ENCODE measurements at regions not wholly inside any gene's neighbourhood (a gene's known extent, or its start where the extent isn't known, plus 50 kb on each side); places are given as distances from the start of the nearest gene placed in this dataset.
"Not testable (repeated sequence)": the region's sequence is repeated elsewhere in the genome, so short reads cannot be mapped to it uniquely, and the experiment has no call there.

DNA sequence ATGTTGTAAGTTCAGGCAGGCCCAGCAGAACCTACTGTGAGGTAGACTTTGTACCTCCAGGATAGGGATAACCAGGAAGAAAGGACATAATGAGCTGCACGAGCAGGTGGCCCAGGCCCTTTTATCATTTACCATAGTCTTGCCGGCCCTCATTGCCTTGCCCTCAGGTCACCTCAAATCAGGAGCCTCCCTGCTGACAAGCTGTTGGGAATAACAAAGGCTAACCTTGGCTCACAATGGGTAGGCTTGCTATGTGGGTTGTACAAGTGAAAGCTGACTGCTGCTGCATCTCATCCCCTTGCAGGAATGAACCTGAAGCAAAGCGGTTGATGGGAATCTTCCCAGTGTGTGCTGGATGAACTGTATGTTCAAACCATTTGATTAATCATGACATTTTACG lies 159.5 kb upstream of the ACTBL2 start:
- ATAC-seq (replicated peaks): no peak
- no peak for DNase-seq
- H3K9me3 Mint-ChIP-seq: no peaks in the 10 kb centered on the region
- H3K4me3 Mint-ChIP-seq: no peak overlapping the region
- H3K27me3 Mint-ChIP-seq: no peaks in the 10 kb centered on the region
- H3K36me3 Mint-ChIP-seq: no peaks in the 10 kb centered on the region
- H3K27ac Mint-ChIP-seq: no peak overlapping the region
- H3K4me1 Mint-ChIP-seq: no peaks in the 10 kb centered on the region

DNA sequence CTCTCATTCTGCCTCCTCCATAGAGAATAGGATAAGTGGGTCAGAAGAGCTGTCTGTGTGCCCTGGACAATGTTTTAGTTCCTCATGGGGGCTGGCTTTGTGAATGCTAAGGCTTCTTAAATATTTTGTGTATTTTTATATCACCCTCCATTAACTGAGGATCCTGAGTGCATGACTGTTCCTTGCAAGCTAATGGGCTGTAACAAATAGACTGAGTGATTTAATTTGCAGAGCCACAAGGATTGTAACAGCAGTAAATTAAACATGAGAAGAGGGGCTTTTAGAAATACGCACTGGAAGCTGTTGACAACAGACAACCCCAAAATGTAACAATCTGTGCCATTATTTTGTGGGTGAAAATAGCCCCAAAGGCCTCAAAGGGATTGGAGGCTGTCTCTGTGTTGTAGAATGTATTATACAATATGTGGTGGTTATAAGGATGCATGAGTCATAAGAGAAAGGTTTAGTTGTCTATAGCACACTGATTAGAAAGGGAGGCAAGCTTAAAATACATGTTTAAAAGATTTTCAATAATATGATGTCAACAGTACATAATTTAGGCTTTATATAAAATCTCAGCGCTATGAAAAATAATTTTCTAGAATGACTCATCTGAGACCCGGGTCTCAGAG lies 152.7 kb upstream of the ACTBL2 start:
- Mint-ChIP-seq H3K27me3 (no peaks in the 10 kb centered on the region), H3K36me3 (no peaks in the 10 kb centered on the region), H3K27ac (no peak overlapping the region), H3K9me3 (peaks cover 0 to 1% of the 10 kb centered on the region in 2 donors), H3K4me1 (no peaks in the 10 kb centered on the region), H3K4me3 (no peak overlapping the region)
- ATAC-seq (replicated peaks) (no peak), DNase-seq (no peak)

DNA sequence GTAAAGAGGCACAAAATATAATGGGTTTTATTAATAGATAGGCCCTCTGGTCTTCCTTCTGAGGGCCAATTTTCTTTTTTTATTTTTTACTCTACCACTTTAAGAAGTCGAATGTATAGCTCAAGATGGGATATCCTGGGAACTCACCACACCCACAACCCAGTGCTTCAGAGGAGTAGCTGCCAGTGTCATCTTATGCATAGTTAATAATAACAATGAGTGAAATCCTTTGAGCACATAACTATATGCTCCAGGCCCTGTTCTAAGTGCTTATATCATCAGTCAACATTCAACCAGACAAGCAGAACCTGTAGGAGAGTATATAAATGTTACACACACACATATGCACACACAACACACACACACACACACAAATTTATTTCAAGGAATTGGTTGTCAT lies 150.3 kb upstream of the ACTBL2 start:
- no peak for DNase-seq

DNA sequence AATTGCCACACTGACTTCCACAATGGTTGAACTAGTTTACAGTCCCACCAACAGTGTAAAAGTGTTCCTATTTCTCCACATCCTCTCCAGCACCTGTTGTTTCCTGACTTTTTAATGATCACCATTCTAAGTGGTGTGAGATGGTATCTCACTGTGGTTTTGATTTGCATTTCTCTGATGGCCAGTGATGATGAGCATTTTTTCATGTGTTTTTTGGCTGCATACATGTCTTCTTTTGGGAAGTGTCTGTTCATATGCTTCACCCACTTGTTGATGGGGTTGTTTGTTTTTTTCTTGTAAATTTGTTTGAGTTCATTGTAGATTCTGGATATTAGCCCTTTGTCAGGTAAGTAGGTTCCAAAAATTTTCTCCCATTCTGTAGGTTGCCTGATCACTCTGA lies 148.5 kb upstream of the ACTBL2 start:
- H3K27ac Mint-ChIP-seq; H3K4me1 Mint-ChIP-seq; H3K9me3 Mint-ChIP-seq; DNase-seq; H3K27me3 Mint-ChIP-seq; H3K36me3 Mint-ChIP-seq; ATAC-seq (replicated peaks); H3K4me3 Mint-ChIP-seq: not testable (repeated sequence)

More for the DNA sequence above, 150.3 kb upstream of the ACTBL2 start:
- no peak for ATAC-seq (replicated peaks)
- H3K27me3 Mint-ChIP-seq: no peaks in the 10 kb centered on the region
- no peak overlapping the region for H3K4me3 Mint-ChIP-seq
- H3K9me3 Mint-ChIP-seq: peaks cover 0 to 1% of the 10 kb centered on the region in 2 donors
- no peak overlapping the region for H3K27ac Mint-ChIP-seq
- H3K4me1 Mint-ChIP-seq: no peaks in the 10 kb centered on the region
- H3K36me3 Mint-ChIP-seq: no peaks in the 10 kb centered on the region

DNA sequence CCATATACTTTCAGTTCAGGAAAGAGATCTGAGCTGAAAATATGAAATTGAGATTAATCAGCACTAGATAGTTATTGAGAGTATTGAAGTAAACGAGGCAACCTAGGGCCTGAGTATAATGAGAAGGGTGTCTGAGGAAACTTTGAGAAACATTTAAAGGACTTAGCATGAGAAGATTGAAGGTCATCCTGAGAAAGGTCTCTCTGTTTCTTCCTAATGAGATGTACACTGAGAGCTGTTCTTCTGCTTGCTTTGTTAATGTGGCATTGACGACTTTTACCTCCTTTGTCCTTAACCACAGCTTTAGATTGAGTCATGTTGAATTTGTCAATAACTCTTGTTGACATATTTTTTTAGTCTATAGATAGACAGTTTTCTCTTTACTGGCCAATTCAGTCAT lies 145.1 kb upstream of the ACTBL2 start:
- ATAC-seq (replicated peaks): no peak
- Mint-ChIP-seq H3K9me3 (peaks cover 0 to 1% of the 10 kb centered on the region in 2 donors), H3K27ac (no peak overlapping the region), H3K36me3 (no peaks in the 10 kb centered on the region), H3K4me3 (no peak overlapping the region), H3K27me3 (no peaks in the 10 kb centered on the region), H3K4me1 (no peaks in the 10 kb centered on the region)
- DNase-seq: no peak

DNA sequence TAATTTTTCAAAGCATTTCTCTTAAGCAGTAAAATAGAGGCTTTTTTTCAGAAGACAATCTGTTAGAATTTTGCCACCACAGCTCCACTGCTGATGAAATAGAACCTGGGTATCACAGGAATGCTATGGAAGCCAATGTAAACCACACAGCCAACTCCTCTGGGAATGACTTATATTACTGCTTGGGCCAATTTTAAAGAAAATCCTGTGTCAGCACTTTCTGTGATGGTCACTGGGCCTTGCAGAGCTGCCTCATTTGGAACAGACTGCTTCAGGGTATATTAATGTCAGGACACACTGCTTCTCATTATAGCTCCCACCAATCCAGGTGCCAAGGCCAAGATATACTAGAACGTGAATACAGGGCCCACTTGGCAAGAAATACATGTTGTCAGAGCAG lies 144.1 kb upstream of the ACTBL2 start:
- no peak for ATAC-seq (replicated peaks)
- peaks cover 0 to 1% of the 10 kb centered on the region in 2 donors for H3K9me3 Mint-ChIP-seq
- H3K36me3 Mint-ChIP-seq: no peaks in the 10 kb centered on the region
- no peak for DNase-seq
- H3K4me1 Mint-ChIP-seq: no peaks in the 10 kb centered on the region
- no peak overlapping the region for H3K4me3 Mint-ChIP-seq
- H3K27ac Mint-ChIP-seq: no peak overlapping the region
- H3K27me3 Mint-ChIP-seq: no peaks in the 10 kb centered on the region

DNA sequence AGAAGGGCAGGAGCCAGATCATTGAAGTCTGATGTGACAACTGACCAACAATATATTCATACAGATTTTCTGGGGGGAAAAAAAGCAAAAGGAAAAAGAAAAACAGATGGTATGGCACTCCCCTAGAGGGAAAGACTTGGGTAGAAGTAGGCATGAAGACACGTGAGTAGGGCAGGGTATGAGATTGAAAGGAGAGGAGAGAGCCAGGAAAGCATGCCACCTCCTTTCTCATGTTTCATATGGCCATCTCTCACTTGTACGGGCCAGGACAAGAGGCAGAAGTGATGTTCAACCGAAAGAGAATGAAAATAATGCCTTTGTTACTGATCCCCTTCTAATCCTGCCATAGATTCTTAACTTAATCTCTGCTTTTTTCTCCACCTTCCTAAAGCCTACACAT lies 139.0 kb upstream of the ACTBL2 start:
- Mint-ChIP-seq H3K4me1 (peaks cover 6 to 15% of the 10 kb centered on the region in 2 donors), H3K27me3 (no peaks in the 10 kb centered on the region)
- no peak for ATAC-seq (replicated peaks)

DNA sequence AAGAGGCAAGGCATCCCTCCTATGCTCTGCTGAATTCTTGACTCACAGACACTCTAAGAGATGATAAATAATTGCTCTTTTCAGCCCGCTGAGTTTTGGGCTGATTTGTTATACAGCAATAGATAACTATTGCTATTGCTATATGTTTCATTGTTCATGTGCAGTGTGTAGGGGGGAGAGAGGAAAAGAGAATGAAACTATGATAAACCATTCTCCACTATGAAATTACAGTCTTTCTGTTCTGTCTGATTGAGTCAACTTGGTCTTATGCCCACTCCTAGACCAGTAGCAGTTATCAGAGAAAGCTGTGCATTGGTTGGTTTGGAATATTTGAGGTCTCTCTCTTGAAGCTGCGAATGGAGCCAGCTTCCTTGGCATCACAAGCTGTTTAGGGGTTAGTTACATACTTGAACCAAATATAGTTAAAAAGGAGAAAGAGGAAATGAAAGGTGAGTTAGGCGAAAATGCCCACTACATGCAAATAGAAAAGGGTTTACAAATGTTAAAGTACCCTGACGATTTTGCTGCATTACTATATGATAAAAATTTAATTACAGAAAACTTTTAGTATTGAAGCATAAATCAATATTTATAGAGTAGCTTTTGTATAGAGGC lies 136.3 kb upstream of the ACTBL2 start:
- DNase-seq (no peak), ATAC-seq (replicated peaks) (peak; percentile 57 to 65)
- Mint-ChIP-seq H3K4me1 (peaks cover 6 to 15% of the 10 kb centered on the region in 2 donors), H3K4me3 (no peak overlapping the region), H3K9me3 (peaks cover 3 to 4% of the 10 kb centered on the region in 2 donors), H3K36me3 (no peaks in the 10 kb centered on the region), H3K27ac (no peak overlapping the region), H3K27me3 (no peaks in the 10 kb centered on the region)

More for the DNA sequence above, 139.0 kb upstream of the ACTBL2 start:
- H3K9me3 Mint-ChIP-seq: peaks cover 3 to 4% of the 10 kb centered on the region in 2 donors
- H3K4me3 Mint-ChIP-seq: no peak overlapping the region
- H3K27ac Mint-ChIP-seq: no peak overlapping the region
- DNase-seq: no peak
- no peaks in the 10 kb centered on the region for H3K36me3 Mint-ChIP-seq

DNA sequence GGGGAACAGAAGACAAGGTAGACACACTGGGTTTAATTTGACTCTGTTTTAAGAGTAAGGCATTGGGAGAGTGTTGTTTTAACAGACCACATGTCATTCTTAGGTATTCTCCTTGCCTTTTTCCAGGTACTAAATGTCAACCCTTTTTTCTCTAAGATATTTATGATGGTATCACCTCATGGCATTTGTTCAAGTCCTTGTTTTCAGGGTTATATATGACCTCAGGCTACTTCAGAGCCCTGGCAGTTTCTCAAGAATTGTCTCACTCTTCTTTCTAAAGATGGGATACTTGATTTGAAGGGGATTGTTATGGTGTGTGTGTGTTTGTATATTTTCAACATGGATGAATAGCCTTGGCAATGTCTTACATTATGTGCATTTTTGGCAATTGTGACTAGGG lies 131.1 kb upstream of the ACTBL2 start:
- no peak for ATAC-seq (replicated peaks)
- no peaks in the 10 kb centered on the region for H3K9me3 Mint-ChIP-seq
- peaks cover 1 to 5% of the 10 kb centered on the region in 2 donors for H3K4me1 Mint-ChIP-seq
- no peak overlapping the region for H3K4me3 Mint-ChIP-seq
- DNase-seq: no peak
- H3K36me3 Mint-ChIP-seq: no peaks in the 10 kb centered on the region
- H3K27ac Mint-ChIP-seq: no peak overlapping the region
- no peaks in the 10 kb centered on the region for H3K27me3 Mint-ChIP-seq

DNA sequence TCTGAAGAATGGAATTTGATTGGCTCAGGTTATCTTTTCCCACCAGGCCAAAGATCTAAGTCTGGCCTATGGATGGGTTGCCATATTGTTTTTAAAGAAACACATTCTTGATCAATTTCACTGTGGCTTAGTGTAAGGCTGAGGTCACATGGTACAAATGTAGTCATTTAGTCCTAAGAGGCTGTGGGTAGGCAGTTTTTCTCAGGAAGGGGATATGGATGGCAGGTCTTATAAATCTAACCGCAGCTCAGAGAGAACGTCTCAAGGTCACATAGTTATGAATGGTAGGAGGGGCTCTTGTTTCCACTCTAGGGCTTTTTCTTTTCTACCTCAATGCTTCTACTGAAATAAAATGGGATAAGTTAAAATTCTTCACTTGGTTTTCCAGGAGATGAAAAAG lies 128.6 kb upstream of the ACTBL2 start:
- ATAC-seq (replicated peaks): no peak

DNA sequence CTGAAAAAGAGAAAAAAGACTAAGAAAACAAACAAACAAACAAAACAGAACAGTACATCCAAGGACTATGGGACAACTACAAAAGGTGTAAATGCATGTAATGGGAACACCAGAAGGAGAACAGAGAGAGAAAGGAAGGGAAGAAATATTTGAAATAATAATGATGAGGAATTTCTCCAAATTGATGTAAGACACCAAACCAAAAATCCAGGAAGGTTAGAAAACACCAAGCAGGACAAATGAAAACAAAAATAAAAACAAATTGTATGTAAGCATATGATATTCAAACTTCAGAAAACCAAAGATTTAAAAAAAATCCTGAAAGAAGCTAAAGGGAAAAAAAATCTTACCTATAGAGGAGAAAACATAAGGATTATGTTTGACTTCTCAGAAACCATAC lies 125.9 kb upstream of the ACTBL2 start:
- H3K9me3 Mint-ChIP-seq: peaks cover 2 to 4% of the 10 kb centered on the region in 2 donors
- ATAC-seq (replicated peaks) (no peak), DNase-seq (no peak)
- no peaks in the 10 kb centered on the region for H3K27me3 Mint-ChIP-seq
- no peaks in the 10 kb centered on the region for H3K36me3 Mint-ChIP-seq
- no peak overlapping the region for H3K4me3 Mint-ChIP-seq
- no peaks in the 10 kb centered on the region for H3K4me1 Mint-ChIP-seq
- no peak overlapping the region for H3K27ac Mint-ChIP-seq

More for the DNA sequence above, 128.6 kb upstream of the ACTBL2 start:
- no peaks in the 10 kb centered on the region for H3K4me1 Mint-ChIP-seq
- H3K9me3 Mint-ChIP-seq: peaks cover 2 to 4% of the 10 kb centered on the region in 2 donors
- DNase-seq: no peak
- no peaks in the 10 kb centered on the region for H3K27me3 Mint-ChIP-seq
- H3K4me3 Mint-ChIP-seq: no peak overlapping the region
- H3K27ac Mint-ChIP-seq: no peak overlapping the region
- no peaks in the 10 kb centered on the region for H3K36me3 Mint-ChIP-seq

DNA sequence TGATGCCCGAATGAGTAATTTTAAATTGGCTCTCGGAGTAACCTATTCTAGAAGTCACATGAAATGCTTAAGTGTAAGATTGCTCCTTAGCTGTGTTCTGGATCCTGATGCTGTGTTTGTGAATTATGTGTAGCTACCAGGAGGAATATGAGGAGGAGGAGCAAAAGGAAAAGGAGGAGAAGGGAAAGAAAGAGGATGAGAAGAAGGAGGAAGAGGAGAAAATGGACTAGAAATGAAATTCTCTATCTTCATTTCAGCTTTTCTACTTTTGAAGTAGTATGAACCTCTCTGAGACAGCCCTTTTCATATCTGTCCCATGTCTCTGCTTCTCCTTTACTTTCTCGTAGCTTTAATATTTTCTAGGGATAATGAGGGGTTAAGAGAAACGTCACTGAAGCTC lies 119.4 kb upstream of the ACTBL2 start:
- Mint-ChIP-seq H3K36me3 (no peaks in the 10 kb centered on the region), H3K27me3 (no peaks in the 10 kb centered on the region), H3K27ac (no peak overlapping the region), H3K9me3 (no peaks in the 10 kb centered on the region), H3K4me1 (peaks cover 0 to 11% of the 10 kb centered on the region in 2 donors), H3K4me3 (no peak overlapping the region)
- ATAC-seq (replicated peaks): no peak
- DNase-seq: no peak

DNA sequence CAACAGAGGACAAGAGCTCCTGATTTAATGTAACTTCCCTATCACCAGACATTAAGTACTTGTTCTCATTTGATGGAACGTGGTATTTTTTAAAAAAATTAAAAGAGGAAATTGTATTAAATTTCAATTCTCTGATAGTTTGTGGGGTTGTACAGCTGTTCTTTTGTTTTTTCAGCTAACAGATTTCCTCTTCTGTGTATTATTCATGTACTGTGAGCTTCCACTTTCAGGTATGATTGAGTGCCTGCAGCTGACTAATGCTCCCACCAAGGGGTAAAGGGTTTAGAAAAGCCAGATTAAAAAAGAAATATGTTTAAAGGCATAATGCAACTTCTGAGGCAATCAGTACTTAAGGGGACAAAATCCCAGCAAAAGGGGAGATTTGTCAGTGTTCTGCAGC lies 117.7 kb upstream of the ACTBL2 start:
- Mint-ChIP-seq H3K36me3 (no peaks in the 10 kb centered on the region), H3K27me3 (no peaks in the 10 kb centered on the region), H3K4me1 (peaks cover 0 to 11% of the 10 kb centered on the region in 2 donors), H3K4me3 (no peak overlapping the region), H3K9me3 (no peaks in the 10 kb centered on the region), H3K27ac (no peak overlapping the region)
- no peak for DNase-seq
- ATAC-seq (replicated peaks): peak in 1 of 2 donors; percentile 31

DNA sequence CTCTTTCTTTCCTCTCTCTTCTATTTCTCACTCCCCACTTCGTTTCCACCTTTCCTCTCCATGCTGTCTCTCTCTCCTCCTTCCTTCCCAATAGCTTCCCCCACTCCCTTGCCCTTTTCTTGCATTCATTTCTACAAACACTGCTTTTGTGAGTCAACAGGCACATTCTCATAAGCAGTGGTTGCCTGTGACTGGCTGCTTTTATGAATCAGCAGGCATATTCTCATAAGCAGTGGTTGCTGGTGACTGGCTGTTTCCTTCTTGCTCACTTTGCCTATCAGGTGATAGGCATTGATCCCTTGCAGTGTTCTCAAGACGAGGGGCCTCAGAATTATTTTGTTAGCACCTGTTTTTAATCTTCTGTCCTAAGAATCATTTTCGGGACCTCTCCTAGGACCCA lies 116.1 kb upstream of the ACTBL2 start:
- Mint-ChIP-seq H3K4me1 (peaks cover 0 to 11% of the 10 kb centered on the region in 2 donors), H3K27ac (no peak overlapping the region), H3K27me3 (no peaks in the 10 kb centered on the region), H3K4me3 (no peak overlapping the region), H3K36me3 (no peaks in the 10 kb centered on the region), H3K9me3 (no peaks in the 10 kb centered on the region)
- DNase-seq (no peak), ATAC-seq (replicated peaks) (peak; percentile 39 to 42)

DNA sequence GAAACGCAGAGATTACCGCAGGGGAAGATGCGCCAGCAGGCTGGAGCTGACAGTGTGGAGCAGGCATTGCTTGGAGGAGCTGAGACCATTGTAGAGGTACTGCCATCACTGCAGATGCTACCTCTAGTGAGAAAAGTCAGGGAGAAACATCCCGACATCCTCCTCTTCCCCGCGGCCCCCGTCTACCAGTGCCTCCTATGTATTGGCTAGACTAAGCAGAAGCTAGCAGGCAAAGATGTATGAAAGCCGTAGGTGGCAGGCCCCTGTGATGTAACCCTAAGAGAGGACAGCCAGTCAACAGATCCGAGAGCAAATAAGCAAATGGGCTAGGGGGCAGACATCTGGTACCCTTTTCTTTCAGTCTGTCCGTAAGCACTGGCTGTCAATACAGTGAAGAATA lies 115.5 kb upstream of the ACTBL2 start:
- ATAC-seq (replicated peaks): no peak
- peaks cover 0 to 11% of the 10 kb centered on the region in 2 donors for H3K4me1 Mint-ChIP-seq
- no peak overlapping the region for H3K4me3 Mint-ChIP-seq
- H3K27ac Mint-ChIP-seq: no peak overlapping the region
- H3K9me3 Mint-ChIP-seq: no peaks in the 10 kb centered on the region
- no peaks in the 10 kb centered on the region for H3K36me3 Mint-ChIP-seq
- DNase-seq: no peak
- no peaks in the 10 kb centered on the region for H3K27me3 Mint-ChIP-seq
